GM23338 (cell line): ENCODE measurements at regions not wholly inside any gene's neighbourhood (a gene's known extent, or its start where the extent isn't known, plus 50 kb on each side); places are given as distances from the start of the nearest gene placed in this dataset.
"Not testable (repeated sequence)": the region's sequence is repeated elsewhere in the genome, so short reads cannot be mapped to it uniquely, and the experiment has no call there.

Experiments used
- ATAC-seq: fragments of 200-7000 bp; cut with Tn5 transposase; 3 replicates; pipeline ENCODE4 v1.9.1; 2020
- DNase-seq: peaks from one replicate; pipeline ENCODE4 v3.0.0-alpha.2; 2015; ENCODE audit warnings: low spot score
- H2AFZ ChIP-seq: fragments of 200-600 bp; sonication (generic); 2 replicates; pipeline ENCODE4 v1.8.0; 2016; ENCODE audit warnings: antibody characterized with exemption, mild to moderate bottlenecking, moderate library complexity
- H3F3A ChIP-seq: fragments of 200-600 bp; sonication (generic); replicated peaks from 2 replicates; pipeline ENCODE4 v1.8.0; 2017; ENCODE audit warnings: antibody characterized with exemption, mixed run types, low read depth
- H3K27ac ChIP-seq: fragments of 200-600 bp; sonication (generic); 2 replicates; pipeline ENCODE4 v1.6.1; 2016; ENCODE audit warnings: low read depth
- H3K27me3 ChIP-seq: fragments of 200-600 bp; sonication (generic); 2 replicates; pipeline ENCODE4 v1.8.0; 2016; ENCODE audit warnings: mild to moderate bottlenecking, mixed run types, moderate library complexity; ENCODE audit not compliant: insufficient read depth
- H3K36me3 ChIP-seq: fragments of 200-600 bp; sonication (generic); 2 replicates; pipeline ENCODE4 v1.8.0; 2016; ENCODE audit warnings: mild to moderate bottlenecking; ENCODE audit not compliant: insufficient read depth
- H3K4me1 ChIP-seq: fragments of 200-600 bp; sonication (generic); 2 replicates; pipeline ENCODE4 v1.8.0; 2016; ENCODE audit warnings: mild to moderate bottlenecking, moderate library complexity; ENCODE audit not compliant: insufficient read depth
- H3K4me2 ChIP-seq: fragments of 200-600 bp; sonication (generic); 2 replicates; pipeline ENCODE4 v1.7.1; 2017; ENCODE audit warnings: mixed run types
- H3K4me3 ChIP-seq: fragments of 200-600 bp; sonication (generic); 2 replicates; pipeline ENCODE4 v1.6.1; 2016; ENCODE audit warnings: mixed run types
- H3K79me2 ChIP-seq: fragments of 200-600 bp; sonication (generic); replicated peaks from 2 replicates; pipeline ENCODE4 v1.8.0; 2017; ENCODE audit warnings: mild to moderate bottlenecking; ENCODE audit not compliant: insufficient read depth
- H3K9me2 ChIP-seq: fragments of 200-600 bp; sonication (generic); 2 replicates; pipeline ENCODE4 v1.8.0; 2017; ENCODE audit not compliant: insufficient read depth
- H4K20me1 ChIP-seq: fragments of 200-600 bp; sonication (generic); replicated peaks from 2 replicates; pipeline ENCODE4 v1.8.0; 2017; ENCODE audit warnings: mild to moderate bottlenecking; ENCODE audit not compliant: insufficient read depth
- H3K27ac Mint-ChIP-seq: 2 replicates; pipeline ENCODE4 v1.8.0; 2020; ENCODE audit warnings: inconsistent platforms, mild to moderate bottlenecking, moderate library complexity, mixed read lengths
- H3K27me3 Mint-ChIP-seq: 3 replicates; pipeline ENCODE4 v1.8.0; 2022; ENCODE audit warnings: low read depth, mild to moderate bottlenecking, moderate library complexity, mixed read lengths, inconsistent platforms; ENCODE audit not compliant: insufficient read depth, poor library complexity
- H3K36me3 Mint-ChIP-seq: 3 replicates; pipeline ENCODE4 v1.8.0; 2021; ENCODE audit warnings: low read depth, mild to moderate bottlenecking, inconsistent platforms, moderate library complexity, mixed read lengths
- H3K4me1 Mint-ChIP-seq: 3 replicates; pipeline ENCODE4 v1.8.0; 2020; ENCODE audit warnings: mild to moderate bottlenecking, inconsistent platforms, mixed read lengths
- H3K4me3 Mint-ChIP-seq: 3 replicates; pipeline ENCODE4 v1.8.0; 2021; ENCODE audit warnings: moderate library complexity, mild to moderate bottlenecking, inconsistent platforms, mixed read lengths
- H3K9me3 Mint-ChIP-seq: 3 replicates; pipeline ENCODE4 v1.8.0; 2020; ENCODE audit warnings: moderate library complexity, mild to moderate bottlenecking, inconsistent platforms, mixed read lengths
- EZH2 ChIP-seq: fragments of 200-600 bp; sonication (generic); IDR thresholded peaks from one replicate; pipeline ENCODE4 v1.8.0; 2017; ENCODE audit warnings: antibody characterized with exemption, mild to moderate bottlenecking, low read depth; ENCODE audit not compliant: unreplicated experiment
- POLR2AphosphoS5 ChIP-seq: IDR thresholded peaks from 2 replicates; pipeline ENCODE4 v1.6.1; 2016; ENCODE audit warnings: antibody characterized with exemption, low read depth
- STAT1 ChIP-seq: IDR thresholded peaks from one replicate; pipeline ENCODE4 v1.6.1; 2016; ENCODE audit warnings: antibody characterized with exemption; ENCODE audit not compliant: unreplicated experiment
- TF ChIP-seq, protein P1 (sequence below): fragments of 250-450 bp; sonication (Bioruptor Pico); IDR thresholded peaks from 2 replicates; pipeline ENCODE4 v1.5.0; 2020; ENCODE audit warnings: mild to moderate bottlenecking, moderate library complexity

DNA sequence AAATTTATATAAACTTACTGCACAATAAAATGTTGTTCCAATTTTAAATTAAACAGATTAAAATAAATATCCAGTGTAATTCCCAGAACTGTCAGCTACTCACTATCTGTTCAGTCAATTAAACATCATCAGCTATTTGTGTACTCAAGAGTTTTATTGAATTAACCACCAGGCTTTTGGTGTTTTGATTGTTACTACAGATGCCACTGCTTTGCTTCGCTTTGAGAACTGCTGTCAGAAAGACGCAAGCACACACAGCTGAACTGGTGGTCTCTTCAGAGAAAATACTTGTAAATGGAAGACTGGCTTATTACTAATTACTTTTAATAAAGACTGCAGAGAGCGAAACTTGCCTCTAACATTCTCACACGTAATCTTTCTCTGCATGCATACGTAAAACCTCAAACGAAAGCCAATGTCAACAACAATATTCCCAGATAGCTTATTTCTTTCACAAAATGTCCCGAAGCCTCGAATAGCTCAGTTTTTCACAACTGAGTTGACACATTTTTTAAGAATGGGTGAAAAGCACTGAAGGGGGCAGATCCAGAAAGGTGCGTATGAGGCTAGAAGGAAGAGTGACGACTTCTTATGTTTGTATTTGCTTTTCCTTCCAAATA, 259.6 kb upstream of the RPS23 start (continued):
- no peak for TF ChIP-seq EZH2
- TF ChIP-seq, protein P1, sequence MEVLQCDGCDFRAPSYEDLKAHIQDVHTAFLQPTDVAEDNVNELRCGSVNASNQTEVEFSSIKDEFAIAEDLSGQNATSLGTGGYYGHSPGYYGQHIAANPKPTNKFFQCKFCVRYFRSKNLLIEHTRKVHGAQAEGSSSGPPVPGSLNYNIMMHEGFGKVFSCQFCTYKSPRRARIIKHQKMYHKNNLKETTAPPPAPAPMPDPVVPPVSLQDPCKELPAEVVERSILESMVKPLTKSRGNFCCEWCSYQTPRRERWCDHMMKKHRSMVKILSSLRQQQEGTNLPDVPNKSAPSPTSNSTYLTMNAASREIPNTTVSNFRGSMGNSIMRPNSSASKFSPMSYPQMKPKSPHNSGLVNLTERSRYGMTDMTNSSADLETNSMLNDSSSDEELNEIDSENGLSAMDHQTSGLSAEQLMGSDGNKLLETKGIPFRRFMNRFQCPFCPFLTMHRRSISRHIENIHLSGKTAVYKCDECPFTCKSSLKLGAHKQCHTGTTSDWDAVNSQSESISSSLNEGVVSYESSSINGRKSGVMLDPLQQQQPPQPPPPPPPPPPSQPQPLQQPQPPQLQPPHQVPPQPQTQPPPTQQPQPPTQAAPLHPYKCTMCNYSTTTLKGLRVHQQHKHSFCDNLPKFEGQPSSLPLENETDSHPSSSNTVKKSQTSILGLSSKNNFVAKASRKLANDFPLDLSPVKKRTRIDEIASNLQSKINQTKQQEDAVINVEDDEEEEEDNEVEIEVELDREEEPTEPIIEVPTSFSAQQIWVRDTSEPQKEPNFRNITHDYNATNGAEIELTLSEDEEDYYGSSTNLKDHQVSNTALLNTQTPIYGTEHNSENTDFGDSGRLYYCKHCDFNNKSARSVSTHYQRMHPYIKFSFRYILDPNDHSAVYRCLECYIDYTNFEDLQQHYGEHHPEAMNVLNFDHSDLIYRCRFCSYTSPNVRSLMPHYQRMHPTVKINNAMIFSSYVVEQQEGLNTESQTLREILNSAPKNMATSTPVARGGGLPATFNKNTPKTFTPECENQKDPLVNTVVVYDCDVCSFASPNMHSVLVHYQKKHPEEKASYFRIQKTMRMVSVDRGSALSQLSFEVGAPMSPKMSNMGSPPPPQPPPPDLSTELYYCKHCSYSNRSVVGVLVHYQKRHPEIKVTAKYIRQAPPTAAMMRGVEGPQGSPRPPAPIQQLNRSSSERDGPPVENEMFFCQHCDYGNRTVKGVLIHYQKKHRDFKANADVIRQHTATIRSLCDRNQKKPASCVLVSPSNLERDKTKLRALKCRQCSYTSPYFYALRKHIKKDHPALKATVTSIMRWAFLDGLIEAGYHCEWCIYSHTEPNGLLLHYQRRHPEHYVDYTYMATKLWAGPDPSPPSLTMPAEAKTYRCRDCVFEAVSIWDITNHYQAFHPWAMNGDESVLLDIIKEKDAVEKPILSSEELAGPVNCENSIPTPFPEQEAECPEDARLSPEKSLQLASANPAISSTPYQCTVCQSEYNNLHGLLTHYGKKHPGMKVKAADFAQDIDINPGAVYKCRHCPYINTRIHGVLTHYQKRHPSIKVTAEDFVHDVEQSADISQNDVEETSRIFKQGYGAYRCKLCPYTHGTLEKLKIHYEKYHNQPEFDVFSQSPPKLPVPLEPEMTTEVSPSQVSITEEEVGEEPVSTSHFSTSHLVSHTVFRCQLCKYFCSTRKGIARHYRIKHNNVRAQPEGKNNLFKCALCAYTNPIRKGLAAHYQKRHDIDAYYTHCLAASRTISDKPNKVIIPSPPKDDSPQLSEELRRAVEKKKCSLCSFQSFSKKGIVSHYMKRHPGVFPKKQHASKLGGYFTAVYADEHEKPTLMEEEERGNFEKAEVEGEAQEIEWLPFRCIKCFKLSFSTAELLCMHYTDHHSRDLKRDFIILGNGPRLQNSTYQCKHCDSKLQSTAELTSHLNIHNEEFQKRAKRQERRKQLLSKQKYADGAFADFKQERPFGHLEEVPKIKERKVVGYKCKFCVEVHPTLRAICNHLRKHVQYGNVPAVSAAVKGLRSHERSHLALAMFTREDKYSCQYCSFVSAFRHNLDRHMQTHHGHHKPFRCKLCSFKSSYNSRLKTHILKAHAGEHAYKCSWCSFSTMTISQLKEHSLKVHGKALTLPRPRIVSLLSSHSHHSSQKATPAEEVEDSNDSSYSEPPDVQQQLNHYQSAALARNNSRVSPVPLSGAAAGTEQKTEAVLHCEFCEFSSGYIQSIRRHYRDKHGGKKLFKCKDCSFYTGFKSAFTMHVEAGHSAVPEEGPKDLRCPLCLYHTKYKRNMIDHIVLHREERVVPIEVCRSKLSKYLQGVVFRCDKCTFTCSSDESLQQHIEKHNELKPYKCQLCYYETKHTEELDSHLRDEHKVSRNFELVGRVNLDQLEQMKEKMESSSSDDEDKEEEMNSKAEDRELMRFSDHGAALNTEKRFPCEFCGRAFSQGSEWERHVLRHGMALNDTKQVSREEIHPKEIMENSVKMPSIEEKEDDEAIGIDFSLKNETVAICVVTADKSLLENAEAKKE (CRISPR knock-in tag): no peak

DNA sequence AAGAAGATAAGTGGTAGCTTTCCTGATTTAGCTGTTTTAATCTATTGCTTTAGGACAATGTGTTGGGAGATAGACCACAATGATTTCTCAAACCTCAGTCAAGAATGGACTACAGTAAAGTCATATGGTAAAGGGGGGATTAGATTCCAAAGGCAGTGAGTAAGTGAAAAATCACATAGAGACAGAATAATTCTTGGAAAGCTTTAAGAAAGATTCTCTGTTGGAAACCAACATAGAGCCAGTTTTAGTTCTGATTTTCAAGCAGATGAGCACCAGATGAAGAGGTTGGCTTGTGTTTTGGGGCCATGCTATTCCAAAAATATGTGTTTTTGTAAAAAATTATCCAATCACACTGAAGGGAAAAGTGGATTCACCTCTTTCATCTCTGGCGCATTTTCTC, 256.8 kb upstream of the RPS23 start:
- no peak overlapping the region for H3K27ac Mint-ChIP-seq

DNA sequence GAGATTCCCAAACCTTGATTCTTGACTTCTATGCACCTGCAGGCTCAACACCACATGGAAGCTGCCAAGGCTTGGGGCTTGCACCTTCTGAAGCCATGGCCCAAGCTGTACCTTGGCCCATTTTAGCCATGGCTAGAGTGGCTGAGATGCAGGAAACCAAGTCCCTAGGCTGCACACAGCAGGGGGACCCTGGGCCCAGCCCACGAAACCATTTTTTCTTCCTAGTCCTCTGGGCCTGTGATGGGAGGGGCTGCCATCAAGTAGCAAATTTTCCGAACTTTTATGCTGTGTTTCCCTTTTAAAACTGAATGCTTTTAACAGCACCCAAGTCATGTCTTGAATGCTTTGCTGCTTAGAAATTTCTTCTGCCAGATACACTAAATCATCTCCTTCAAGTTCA, 253.9 kb upstream of the RPS23 start:
- peaks cover 26% of the 10 kb centered on the region for H3K36me3 Mint-ChIP-seq
- H4K20me1 ChIP-seq, H3F3A ChIP-seq, H3K4me2 ChIP-seq, ATAC-seq, H3K27me3 Mint-ChIP-seq, H3K27ac ChIP-seq, H2AFZ ChIP-seq, H3K4me3 Mint-ChIP-seq, H3K4me1 ChIP-seq, H3K36me3 ChIP-seq, H3K4me1 Mint-ChIP-seq, DNase-seq, H3K79me2 ChIP-seq, H3K27me3 ChIP-seq, H3K4me3 ChIP-seq, H3K27ac Mint-ChIP-seq: not testable (repeated sequence)
- peaks cover 30% of the 10 kb centered on the region for H3K9me3 Mint-ChIP-seq
- H3K9me2 ChIP-seq: 0 out of 2 replicates have a peak, but pooled peaks cover 13% of the 10 kb centered on the region

More for the DNA sequence above, 256.8 kb upstream of the RPS23 start:
- Histone ChIP-seq H3K79me2 (no peaks in the 10 kb centered on the region), H3F3A (no peaks in the 10 kb centered on the region), H4K20me1 (no peaks in the 10 kb centered on the region), H2AFZ (no peak overlapping the region), H3K4me1 (no peaks in the 10 kb centered on the region), H3K4me2 (no peak overlapping the region), H3K4me3 (no peak overlapping the region), H3K27ac (no peak overlapping the region), H3K9me2 (peaks cover 20% of the 10 kb centered on the region; the same call in 1 of the 2 replicates), H3K27me3 (no peaks in the 10 kb centered on the region), H3K36me3 (no peaks in the 10 kb centered on the region; the same call in 1 of the 2 replicates)
- Mint-ChIP-seq H3K36me3 (peaks cover 26% of the 10 kb centered on the region), H3K4me1 (no peaks in the 10 kb centered on the region), H3K9me3 (peaks cover 30% of the 10 kb centered on the region), H3K27me3 (peaks cover 2% of the 10 kb centered on the region), H3K4me3 (no peak overlapping the region)
- DNase-seq (no peak), ATAC-seq (no peak)
- TF ChIP-seq POLR2AphosphoS5: no peak
- no peak for TF ChIP-seq STAT1
